PC-9 (cell line): ENCODE measurements at regions not wholly inside any gene's neighbourhood (a gene's known extent, or its start where the extent isn't known, plus 50 kb on each side); places are given as distances from the start of the nearest gene placed in this dataset.

Source experiments
- BruUV-seq: library from RNA; stranded (reverse); fragments of 400-500 nt; replicated peaks from 2 replicates; lab custom pipeline; 2021; lab: Mats Ljungman, UMichigan
- CTCF ChIA-PET: fragments of 300-600 bp; sonication (Branson Sonifier 250); formaldehyde crosslinking; loops from one replicate; lab custom pipeline; 2022; ENCODE audit warnings: antibody characterized with exemption; lab: Charles Lee
- POLR2A ChIA-PET: fragments of 300-600 bp; sonication (Branson Sonifier 250); formaldehyde crosslinking; loops from one replicate; lab custom pipeline; 2022; ENCODE audit warnings: antibody characterized with exemption; ENCODE audit not compliant: unreplicated experiment; lab: Charles Lee
- DNase-seq, 2 experiments: peaks; one replicate each; pipeline versions ENCODE4 v3.0.0 to v3.0.0-alpha.2; 2015 to 2022; ENCODE audit warnings: mixed read lengths in 1 of 2
- H2AFZ ChIP-seq: fragments of 200-600 bp; sonication (generic); 2 replicates; pipeline ENCODE4 v1.8.1; 2017; ENCODE audit warnings: antibody characterized with exemption
- H3F3A ChIP-seq: fragments of 200-600 bp; sonication (generic); 2 replicates; pipeline ENCODE4 v1.8.1; 2017; ENCODE audit warnings: antibody characterized with exemption, mild to moderate bottlenecking, low read depth; ENCODE audit not compliant: insufficient read depth
- H3K27ac ChIP-seq: fragments of 200-600 bp; sonication (generic); 2 replicates; pipeline ENCODE4 v1.6.1; 2016; ENCODE audit warnings: mixed run types
- H3K27me3 ChIP-seq: fragments of 200-600 bp; sonication (generic); 2 replicates; pipeline ENCODE4 v1.6.1; 2016; ENCODE audit warnings: low read depth, mixed run types; ENCODE audit not compliant: insufficient read depth
- H3K36me3 ChIP-seq: fragments of 200-600 bp; sonication (generic); 2 replicates; pipeline ENCODE4 v1.6.1; 2016; ENCODE audit warnings: low read depth, mixed run types
- H3K4me1 ChIP-seq: fragments of 200-600 bp; sonication (generic); replicated peaks from 2 replicates; pipeline ENCODE4 v1.6.1; 2016; ENCODE audit warnings: mixed run types; ENCODE audit not compliant: insufficient read depth
- H3K4me2 ChIP-seq: fragments of 200-600 bp; sonication (generic); 2 replicates; pipeline ENCODE4 v1.6.1; 2017; ENCODE audit warnings: mixed run types
- H3K4me3 ChIP-seq: fragments of 200-600 bp; sonication (generic); 2 replicates; pipeline ENCODE4 v1.6.1; 2016; ENCODE audit warnings: mixed run types
- H3K79me2 ChIP-seq: fragments of 200-600 bp; sonication (generic); 2 replicates; pipeline ENCODE4 v1.6.1; 2017; ENCODE audit warnings: low read depth, mixed run types
- H3K9me2 ChIP-seq: fragments of 200-600 bp; sonication (generic); 2 replicates; pipeline ENCODE4 v1.8.1; 2017; ENCODE audit warnings: mild to moderate bottlenecking; ENCODE audit not compliant: insufficient read depth
- H3K9me3 ChIP-seq: fragments of 200-600 bp; sonication (generic); 2 replicates; pipeline ENCODE4 v1.8.1; 2016; ENCODE audit warnings: low read depth; ENCODE audit not compliant: insufficient read depth
- H4K20me1 ChIP-seq: fragments of 200-600 bp; sonication (generic); 2 replicates; pipeline ENCODE4 v1.8.1; 2017; ENCODE audit not compliant: insufficient read depth
- EZH2 ChIP-seq: fragments of 200-600 bp; sonication (generic); IDR thresholded peaks from 2 replicates; pipeline ENCODE4 v1.8.0; 2017; ENCODE audit warnings: antibody characterized with exemption, low read depth
- intact Hi-C: fragments of 100-400 bp; cut with micrococcal nuclease; formaldehyde crosslinking; loops from one replicate; pipeline ENCODE4 v1.10.0; 2022; ENCODE audit not compliant: unreplicated experiment
- TF ChIP-seq, protein P1 (sequence below): fragments of 200-600 bp; sonication (generic); conservative IDR thresholded peaks from 2 replicates; pipeline ENCODE4 v1.6.1; 2017; ENCODE audit warnings: mixed run types, antibody characterized with exemption, mild to moderate bottlenecking, moderate library complexity

DNA sequence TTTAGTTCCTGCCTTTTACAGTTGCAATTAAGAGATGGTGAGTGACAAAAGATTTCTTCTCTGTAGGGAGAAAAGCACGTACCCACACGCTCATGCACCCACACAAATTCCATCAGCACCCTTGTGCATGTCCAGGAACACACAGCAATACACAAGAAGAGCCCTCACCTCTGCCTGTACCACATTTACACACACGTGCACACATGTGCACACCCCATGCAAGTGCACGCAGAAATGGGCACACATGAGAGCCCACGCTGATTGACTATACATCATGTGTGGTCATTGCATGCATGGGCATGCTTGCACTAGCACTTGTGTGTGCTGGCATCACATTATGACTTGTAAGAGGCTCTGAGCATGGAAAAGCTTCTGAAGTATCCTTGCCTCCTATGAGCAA is 70.5 kb downstream of the SERPINA3 start:
- H3K9me3 ChIP-seq: no peaks in the 10 kb centered on the region
- POLR2A ChIA-PET: no interaction called here
- intact Hi-C loops: no loop called here
- H3K27ac ChIP-seq: no peak overlapping the region
- H4K20me1 ChIP-seq: no peaks in the 10 kb centered on the region
- H3K36me3 ChIP-seq: no peaks in the 10 kb centered on the region
- DNase-seq: no peak
- H3K4me3 ChIP-seq: no peak overlapping the region
- no TSS peak for BruUV-seq
- no peaks in the 10 kb centered on the region for H3K9me2 ChIP-seq
- H3K79me2 ChIP-seq: no peaks in the 10 kb centered on the region
- no peak for TF ChIP-seq EZH2
- TF ChIP-seq, protein P1, sequence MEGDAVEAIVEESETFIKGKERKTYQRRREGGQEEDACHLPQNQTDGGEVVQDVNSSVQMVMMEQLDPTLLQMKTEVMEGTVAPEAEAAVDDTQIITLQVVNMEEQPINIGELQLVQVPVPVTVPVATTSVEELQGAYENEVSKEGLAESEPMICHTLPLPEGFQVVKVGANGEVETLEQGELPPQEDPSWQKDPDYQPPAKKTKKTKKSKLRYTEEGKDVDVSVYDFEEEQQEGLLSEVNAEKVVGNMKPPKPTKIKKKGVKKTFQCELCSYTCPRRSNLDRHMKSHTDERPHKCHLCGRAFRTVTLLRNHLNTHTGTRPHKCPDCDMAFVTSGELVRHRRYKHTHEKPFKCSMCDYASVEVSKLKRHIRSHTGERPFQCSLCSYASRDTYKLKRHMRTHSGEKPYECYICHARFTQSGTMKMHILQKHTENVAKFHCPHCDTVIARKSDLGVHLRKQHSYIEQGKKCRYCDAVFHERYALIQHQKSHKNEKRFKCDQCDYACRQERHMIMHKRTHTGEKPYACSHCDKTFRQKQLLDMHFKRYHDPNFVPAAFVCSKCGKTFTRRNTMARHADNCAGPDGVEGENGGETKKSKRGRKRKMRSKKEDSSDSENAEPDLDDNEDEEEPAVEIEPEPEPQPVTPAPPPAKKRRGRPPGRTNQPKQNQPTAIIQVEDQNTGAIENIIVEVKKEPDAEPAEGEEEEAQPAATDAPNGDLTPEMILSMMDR: no peak
- CTCF ChIA-PET: no interaction called here
- H3K4me2 ChIP-seq: no peak overlapping the region
- H3K27me3 ChIP-seq: peaks cover 29% of the 10 kb centered on the region
- no peak overlapping the region for H2AFZ ChIP-seq
- H3F3A ChIP-seq: no peaks in the 10 kb centered on the region
- no peaks in the 10 kb centered on the region for H3K4me1 ChIP-seq

GRCh38 chr14:94682061-94682516 is 69.9 kb downstream of the SERPINA3 start:
- no peak overlapping the region for H3K4me2 ChIP-seq
- POLR2A ChIA-PET: no interaction called here
- no TSS peak for BruUV-seq

GRCh38 chr14:94681300-94682060 is 69.3 kb downstream of the SERPINA3 start:
- Histone ChIP-seq H3K27ac (no peak overlapping the region), H3K4me2 (no peak overlapping the region), H3K36me3 (no peaks in the 10 kb centered on the region), H3K9me3 (no peaks in the 10 kb centered on the region), H2AFZ (no peak overlapping the region), H3K4me1 (no peaks in the 10 kb centered on the region), H3K9me2 (no peaks in the 10 kb centered on the region), H4K20me1 (no peaks in the 10 kb centered on the region), H3K27me3 (peaks cover 37% of the 10 kb centered on the region), H3K4me3 (no peak overlapping the region), H3F3A (no peaks in the 10 kb centered on the region), H3K79me2 (no peaks in the 10 kb centered on the region)
- BruUV-seq: no TSS peak
- TF ChIP-seq, protein P1: no peak
- TF ChIP-seq EZH2: no peak
- CTCF ChIA-PET: no interaction called here
- intact Hi-C loops: no loop called here
- POLR2A ChIA-PET: no interaction called here
- no peak for DNase-seq

More at GRCh38 chr14:94682061-94682516, 69.9 kb downstream of the SERPINA3 start:
- H3K79me2 ChIP-seq: no peaks in the 10 kb centered on the region
- no peaks in the 10 kb centered on the region for H3K36me3 ChIP-seq
- H3K9me2 ChIP-seq: no peaks in the 10 kb centered on the region
- H3K27me3 ChIP-seq: peaks cover 36% of the 10 kb centered on the region
- H3K9me3 ChIP-seq: no peaks in the 10 kb centered on the region
- no peak overlapping the region for H2AFZ ChIP-seq
- TF ChIP-seq, protein P1: no peak
- TF ChIP-seq EZH2: no peak
- intact Hi-C loops: no loop called here
- H3K27ac ChIP-seq: no peak overlapping the region
- no peak for DNase-seq
- CTCF ChIA-PET: no interaction called here
- H3K4me3 ChIP-seq: no peak overlapping the region
- no peaks in the 10 kb centered on the region for H4K20me1 ChIP-seq
- H3F3A ChIP-seq: no peaks in the 10 kb centered on the region
- H3K4me1 ChIP-seq: no peaks in the 10 kb centered on the region
